IMR-90 (cell line): ENCODE measurements at regions not wholly inside any gene's neighbourhood (a gene's known extent, or its start where the extent isn't known, plus 50 kb on each side); places are given as distances from the start of the nearest gene placed in this dataset.

Source experiments
- ATAC-seq: fragments of 200-7000 bp; cut with Tn5 transposase; 2 replicates; pipeline ENCODE4 v1.9.1; 2020; ENCODE audit warnings: low read depth, mild to moderate bottlenecking, moderate library complexity
- BruUV-seq: library from RNA; stranded (reverse); fragments of 400-500 nt; replicated peaks from 2 replicates; lab custom pipeline; 2021; lab: Mats Ljungman, UMichigan
- CTCF ChIA-PET: fragments of 300-600 bp; formaldehyde crosslinking; extraction: SDS; loops from one replicate; lab custom pipeline; 2021; ENCODE audit warnings: antibody characterized with exemption; lab: Yijun Ruan, JAX
- POLR2A ChIA-PET: fragments of 300-600 bp; sonication (Branson Sonifier 250); formaldehyde crosslinking; loops from one replicate; lab custom pipeline; 2022; ENCODE audit warnings: antibody characterized with exemption; ENCODE audit not compliant: unreplicated experiment; lab: Charles Lee
- DNase-seq: peaks from one replicate; pipeline ENCODE4 v3.0.0; 2013
- H2AFZ ChIP-seq: replicated peaks from 2 replicates; pipeline ENCODE3; 2013; ENCODE audit warnings: low read length, mild to moderate bottlenecking; ENCODE audit not compliant: poor library complexity
- H2AK5ac ChIP-seq: 2 replicates; pipeline ENCODE4 v1.6.1; 2013; ENCODE audit warnings: low read depth, low read length, inconsistent platforms
- H2AK9ac ChIP-seq: replicated peaks from 2 replicates; pipeline ENCODE3; 2013; ENCODE audit warnings: mild to moderate bottlenecking, low read depth, low read length, moderate library complexity; ENCODE audit not compliant: poor library complexity
- H2BK120ac ChIP-seq: 2 replicates; pipeline ENCODE4 v1.6.1; 2013; ENCODE audit warnings: low read depth, low read length, inconsistent platforms
- H2BK15ac ChIP-seq: 3 replicates; pipeline ENCODE4 v1.6.1; 2013; ENCODE audit warnings: low read depth, low read length, inconsistent platforms
- H2BK20ac ChIP-seq: 2 replicates; pipeline ENCODE4 v1.6.1; 2013; ENCODE audit warnings: low read depth, mild to moderate bottlenecking, inconsistent platforms, low read length, moderate library complexity
- H2BK5ac ChIP-seq: 2 replicates; pipeline ENCODE4 v1.6.1; 2013; ENCODE audit warnings: mild to moderate bottlenecking, low read depth, low read length, inconsistent platforms; ENCODE audit not compliant: poor library complexity, severe bottlenecking
- H3K14ac ChIP-seq: replicated peaks from 2 replicates; pipeline ENCODE4 v1.6.1; 2013; ENCODE audit warnings: low read depth, low read length, inconsistent platforms
- H3K18ac ChIP-seq: 2 replicates; pipeline ENCODE4 v1.6.1; 2013; ENCODE audit warnings: low read depth, low read length, control low read depth
- H3K23ac ChIP-seq: 2 replicates; pipeline ENCODE4 v1.6.1; 2013; ENCODE audit warnings: low read depth, low read length, inconsistent platforms
- H3K27ac ChIP-seq: 2 replicates; pipeline ENCODE4 v1.5.1; 2013; ENCODE audit warnings: mild to moderate bottlenecking, control low read depth, low read length; ENCODE audit not compliant: insufficient read depth
- H3K27me3 ChIP-seq: 2 replicates; pipeline ENCODE4 v1.6.1; 2013; ENCODE audit warnings: low read length; ENCODE audit not compliant: control insufficient read depth, insufficient read depth
- H3K36me3 ChIP-seq: 2 replicates; pipeline ENCODE4 v1.6.1; 2013; ENCODE audit warnings: low read length, mixed read lengths; ENCODE audit not compliant: control insufficient read depth, insufficient read depth
- H3K4ac ChIP-seq: 2 replicates; pipeline ENCODE4 v1.6.1; 2013; ENCODE audit warnings: low read depth, low read length, inconsistent platforms
- H3K4me1 ChIP-seq: 2 replicates; pipeline ENCODE4 v1.6.1; 2013; ENCODE audit warnings: low read length, mixed read lengths; ENCODE audit not compliant: control insufficient read depth, insufficient read depth
- H3K4me2 ChIP-seq: 2 replicates; pipeline ENCODE4 v1.6.1; 2013; ENCODE audit warnings: low read depth, mild to moderate bottlenecking, control low read depth, low read length, moderate library complexity
- H3K4me3 ChIP-seq: 2 replicates; pipeline ENCODE4 v1.5.1; 2013; ENCODE audit warnings: low read depth, mild to moderate bottlenecking, control low read depth, low read length, moderate library complexity; ENCODE audit not compliant: insufficient read depth
- H3K56ac ChIP-seq: 2 replicates; pipeline ENCODE4 v1.6.1; 2013; ENCODE audit warnings: low read length, inconsistent platforms; ENCODE audit not compliant: insufficient read depth; ENCODE audit errors: extremely low read depth
- H3K79me1 ChIP-seq, 2 experiments: 2 replicates each; pipeline ENCODE4 v1.6.1; 2013; ENCODE audit warnings: low read length in 2 of 2, inconsistent platforms in 1 of 2, low read depth in 1 of 2
- H3K9ac ChIP-seq: 2 replicates; pipeline ENCODE4 v1.6.1; 2013; ENCODE audit warnings: low read depth, low read length, control low read depth
- H3K9me1 ChIP-seq: 2 replicates; pipeline ENCODE4 v1.6.1; 2013; ENCODE audit warnings: low read length, inconsistent platforms; ENCODE audit not compliant: insufficient read depth
- H3K9me3 ChIP-seq: 2 replicates; pipeline ENCODE4 v1.6.1; 2013; ENCODE audit warnings: low read length; ENCODE audit not compliant: control insufficient read depth, insufficient read depth
- H4K20me1 ChIP-seq: 2 replicates; pipeline ENCODE4 v1.6.1; 2013; ENCODE audit warnings: low read length, inconsistent platforms; ENCODE audit not compliant: insufficient read depth
- H4K5ac ChIP-seq: 2 replicates; pipeline ENCODE4 v1.6.1; 2013; ENCODE audit warnings: mild to moderate bottlenecking, low read depth, low read length, control low read depth
- H4K8ac ChIP-seq, 2 experiments: 2 replicates each; pipeline ENCODE4 v1.6.1; 2013; ENCODE audit warnings: low read depth in 2 of 2, low read length in 2 of 2, control low read depth in 1 of 2, inconsistent platforms in 1 of 2
- H4K91ac ChIP-seq: 2 replicates; pipeline ENCODE4 v1.6.1; 2013; ENCODE audit warnings: low read depth, low read length, inconsistent platforms; ENCODE audit not compliant: insufficient read depth
- BHLHE40 ChIP-seq: fragments of 150-350 bp; IDR thresholded peaks from 2 replicates; pipeline ENCODE4 v1.6.1; 2016; ENCODE audit warnings: mild to moderate bottlenecking, low read depth, low read length
- CEBPB ChIP-seq: IDR thresholded peaks from 2 replicates; pipeline ENCODE4 v1.6.1; 2012; ENCODE audit warnings: low read depth, low read length, improper control_type of control experiment
- CHD1 ChIP-seq: IDR thresholded peaks from 2 replicates; pipeline ENCODE4 v1.6.1; 2012; ENCODE audit warnings: low read depth, low read length, improper control_type of control experiment
- CTCF ChIP-seq: conservative IDR thresholded peaks from 2 replicates; pipeline ENCODE4 v1.5.1; 2012; ENCODE audit warnings: mild to moderate bottlenecking, low read depth, low read length, improper control_type of control experiment
- ELK1 ChIP-seq: fragments of 150-350 bp; IDR thresholded peaks from 2 replicates; pipeline ENCODE4 v1.6.1; 2016; ENCODE audit warnings: low read depth, mild to moderate bottlenecking, low read length, moderate library complexity, borderline replicate concordance
- MAFK ChIP-seq: IDR thresholded peaks from 2 replicates; pipeline ENCODE4 v1.6.1; 2012; ENCODE audit warnings: low read depth, low read length, improper control_type of control experiment
- MXI1 ChIP-seq: IDR thresholded peaks from 2 replicates; pipeline ENCODE4 v1.6.1; 2012; ENCODE audit warnings: low read depth, mild to moderate bottlenecking, low read length, moderate library complexity, borderline replicate concordance
- RAD21 ChIP-seq: IDR thresholded peaks from 2 replicates; pipeline ENCODE4 v1.6.1; 2012; ENCODE audit warnings: low read length, improper control_type of control experiment
- RCOR1 ChIP-seq: IDR thresholded peaks from 2 replicates; pipeline ENCODE4 v1.6.1; 2012; ENCODE audit warnings: mild to moderate bottlenecking, low read length, improper control_type of control experiment; ENCODE audit not compliant: insufficient replicate concordance
- SMC3 ChIP-seq: fragments of 150-350 bp; IDR thresholded peaks from 2 replicates; pipeline ENCODE4 v1.6.1; 2016; ENCODE audit warnings: low read depth, mild to moderate bottlenecking, antibody characterized with exemption, low read length, moderate library complexity
- USF2 ChIP-seq: fragments of 150-350 bp; IDR thresholded peaks from 2 replicates; pipeline ENCODE4 v1.6.1; 2017; ENCODE audit warnings: mild to moderate bottlenecking, antibody characterized with exemption, low read length, low read depth
- WGBS, 2 experiments: methylation state at CpG; one replicate each; pipeline versions ENCODE4 v1.1.5 to v1.1.7; 2013; ENCODE audit warnings: missing lambda C conversion rate in 2 of 2; ENCODE audit not compliant: insufficient read length in 1 of 2; ENCODE audit errors: extremely low coverage in 2 of 2; 5-methylcytosine and 5-hydroxymethylcytosine counted together
- dilution Hi-C: fragments of 300-500 bp; cut with HindIII; formaldehyde crosslinking; loops from one replicate; pipeline ENCODE4 v1.14.3; 2018; ENCODE audit warnings: low sequenced_read_pairs; ENCODE audit not compliant: unreplicated experiment
- in situ Hi-C: fragments of 300-500 bp; cut with MboI; formaldehyde crosslinking; loops from 3 replicates; pipeline ENCODE4 v1.14.3; 2019; ENCODE audit warnings: low sequenced_read_pairs, inconsistent platforms, mixed read lengths
- intact Hi-C: fragments of 100-400 bp; cut with micrococcal nuclease; formaldehyde crosslinking; loops from 2 replicates; pipeline ENCODE4 v1.10.0; 2022

- H3K9me1 ChIP-seq = no peaks in the 10 kb centered on the region
- H4K91ac ChIP-seq = no peak overlapping the region
- ChIA-PET POLR2A (no interaction called here), CTCF (no interaction called here)
- intact Hi-C loops = no loop called here
- H3K27ac ChIP-seq = no peak overlapping the region
- no peak overlapping the region for H3K14ac ChIP-seq
- no peak overlapping the region for H2AK5ac ChIP-seq
- in situ Hi-C loops = no loop called here
- TF ChIP-seq CTCF = no peak
- no peak for TF ChIP-seq USF2
- TF ChIP-seq CHD1 = no peak
- TF ChIP-seq ELK1 = no peak
- TF ChIP-seq CEBPB = no peak
- no peak for TF ChIP-seq MXI1
- no peak for TF ChIP-seq MAFK
- TF ChIP-seq RAD21 = no peak
- no peak for TF ChIP-seq BHLHE40
- no peak for TF ChIP-seq SMC3
- TF ChIP-seq RCOR1 = no peak
- no peak overlapping the region for H4K8ac ChIP-seq
- H2AK9ac ChIP-seq = no peak overlapping the region
- no peak overlapping the region for H3K56ac ChIP-seq
- ATAC-seq (no peak), DNase-seq (no peak)
- WGBS, 2 experiments = 67% methylated on average over 1 of the region's 4 CpGs; no CpG with 5 or more reads in 1 of the 2 experiments
- H2BK20ac ChIP-seq = no peak overlapping the region
- H3K27me3 ChIP-seq = peaks cover 7% of the 10 kb centered on the region; the same call in 1 of the 2 replicates
- no peak overlapping the region for H3K18ac ChIP-seq
- no peak overlapping the region for H2BK120ac ChIP-seq
- no peak overlapping the region for H3K4me2 ChIP-seq
- H3K9ac ChIP-seq = no peak overlapping the region
- H3K23ac ChIP-seq = no peak overlapping the region
- no peaks in the 10 kb centered on the region for H3K4me1 ChIP-seq
- H3K4me3 ChIP-seq = no peak overlapping the region
- no peak overlapping the region for H4K5ac ChIP-seq
- H3K79me1 ChIP-seq = no peaks in the 10 kb centered on the region
- no peak overlapping the region for H2AFZ ChIP-seq
- BruUV-seq = no TSS peak
- H2BK15ac ChIP-seq = no peak overlapping the region
- H2BK5ac ChIP-seq = no peak overlapping the region
- dilution Hi-C loops = no loop called here
- no peaks in the 10 kb centered on the region for H3K9me3 ChIP-seq
- no peaks in the 10 kb centered on the region for H3K36me3 ChIP-seq
- no peak overlapping the region for H3K4ac ChIP-seq
- H4K20me1 ChIP-seq = no peaks in the 10 kb centered on the region
Measured at GRCh38 chr20:12079490-12079889, 161.8 kb downstream of the BTBD3 start.
